ENCODE measurements at regions not wholly inside any gene's neighbourhood (a gene's known extent, or its start where the extent isn't known, plus 50 kb on each side); places are given as distances from the start of the nearest gene placed in this dataset.
A peak's percentile ranks its signal among the peaks of the same experiment; 100 is the strongest.
"Not testable (repeated sequence)": the region's sequence is repeated elsewhere in the genome, so short reads cannot be mapped to it uniquely, and the experiment has no call there.

- in situ Hi-C loops (cut with MboI; ENCODE audit: low sequenced_read_pairs in 4 of 4): no loop called here
Observed at GRCh38 chr10:3926258-3926657, 141.2 kb upstream of the KLF6 start.

GRCh38 chr10:3925184-3925583 lies 140.2 kb upstream of the KLF6 start:
- ATAC-seq: no peak
- TF ChIP-seq POLR2A (IDR thresholded peaks at IDR 0.05) (no peak), CTCF (IDR thresholded peaks at IDR 0.05 in 4 of 5, conservative IDR thresholded peaks at IDR 0.05 in 1 of 5) (no peak)
- Histone ChIP-seq H3K4me1 (no peaks in the 10 kb centered on the region), H3K9me3 (no peaks in the 10 kb centered on the region), H3K36me3 (no peaks in the 10 kb centered on the region), H3K27me3 (no peaks in the 10 kb centered on the region), H3K4me3 (no peak overlapping the region), H3K27ac (no peak overlapping the region)
- intact Hi-C loops (cut with DNase I; ENCODE audit: low total_unique reads) (no loop called here), in situ Hi-C loops (cut with MboI; ENCODE audit: low sequenced_read_pairs in 4 of 4) (no loop called here)
- no peak for DNase-seq

More at GRCh38 chr10:3926258-3926657, 141.2 kb upstream of the KLF6 start:
- intact Hi-C loops (cut with DNase I; ENCODE audit: low total_unique reads): no loop called here
- Histone ChIP-seq H3K27me3 (no peaks in the 10 kb centered on the region), H3K9me3 (no peaks in the 10 kb centered on the region), H3K36me3 (no peaks in the 10 kb centered on the region), H3K4me1 (no peaks in the 10 kb centered on the region), H3K27ac (no peak overlapping the region), H3K4me3 (no peak overlapping the region)
- no peak for TF ChIP-seq CTCF (IDR thresholded peaks at IDR 0.05 in 4 of 5, conservative IDR thresholded peaks at IDR 0.05 in 1 of 5)
- no peak for TF ChIP-seq POLR2A (IDR thresholded peaks at IDR 0.05)
- DNase-seq (no peak), ATAC-seq (no peak)

- H3K27ac ChIP-seq: no peak overlapping the region
- no peak overlapping the region for H3K4me3 ChIP-seq
- H3K9me3 ChIP-seq: no peaks in the 10 kb centered on the region
- no peak for TF ChIP-seq CTCF (IDR thresholded peaks at IDR 0.05 in 4 of 5, conservative IDR thresholded peaks at IDR 0.05 in 1 of 5)
- TF ChIP-seq POLR2A (IDR thresholded peaks at IDR 0.05): no peak
- no peak for DNase-seq
- in situ Hi-C loops (cut with MboI; ENCODE audit: low sequenced_read_pairs in 4 of 4): no loop called here
- H3K4me1 ChIP-seq: peaks cover 0 to 6% of the 10 kb centered on the region in 2 donors
- no peaks in the 10 kb centered on the region for H3K36me3 ChIP-seq
- no peaks in the 10 kb centered on the region for H3K27me3 ChIP-seq
- peak in 1 of 2 donors; percentile 30 for ATAC-seq
- intact Hi-C loops (cut with DNase I; ENCODE audit: low total_unique reads): no loop called here
Observed at GRCh38 chr10:3924344-3924743, 139.3 kb upstream of the KLF6 start.

GRCh38 chr10:3923033-3923432 lies 138.0 kb upstream of the KLF6 start:
- Histone ChIP-seq H3K4me1 (peaks cover 0 to 6% of the 10 kb centered on the region in 2 donors), H3K9me3 (no peaks in the 10 kb centered on the region), H3K36me3 (no peaks in the 10 kb centered on the region), H3K4me3 (no peak overlapping the region), H3K27ac (no peak overlapping the region), H3K27me3 (no peaks in the 10 kb centered on the region)
- ATAC-seq: no peak
- no peak for DNase-seq
- TF ChIP-seq POLR2A (IDR thresholded peaks at IDR 0.05) (no peak), CTCF (IDR thresholded peaks at IDR 0.05 in 4 of 5, conservative IDR thresholded peaks at IDR 0.05 in 1 of 5) (no peak)
- in situ Hi-C loops (cut with MboI; ENCODE audit: low sequenced_read_pairs in 4 of 4) (no loop called here), intact Hi-C loops (cut with DNase I; ENCODE audit: low total_unique reads) (no loop called here)

- Histone ChIP-seq H3K27ac (no peak overlapping the region), H3K4me3 (no peak overlapping the region), H3K27me3 (no peaks in the 10 kb centered on the region), H3K9me3 (no peaks in the 10 kb centered on the region), H3K4me1 (peaks cover 0 to 6% of the 10 kb centered on the region in 2 donors), H3K36me3 (no peaks in the 10 kb centered on the region)
- ATAC-seq (no peak), DNase-seq (no peak)
- in situ Hi-C loops (cut with MboI; ENCODE audit: low sequenced_read_pairs in 4 of 4) (no loop called here), intact Hi-C loops (cut with DNase I; ENCODE audit: low total_unique reads) (no loop called here)
- TF ChIP-seq CTCF (IDR thresholded peaks at IDR 0.05 in 4 of 5, conservative IDR thresholded peaks at IDR 0.05 in 1 of 5) (no peak), POLR2A (IDR thresholded peaks at IDR 0.05) (no peak)
Observed at GRCh38 chr10:3919709-3920308, 134.8 kb upstream of the KLF6 start.

- H3K9me3 ChIP-seq; H3K36me3 ChIP-seq; H3K27ac ChIP-seq; H3K4me3 ChIP-seq; intact Hi-C loops (cut with DNase I; ENCODE audit: low total_unique reads); DNase-seq; ATAC-seq; H3K4me1 ChIP-seq; H3K27me3 ChIP-seq; in situ Hi-C loops (cut with MboI; ENCODE audit: low sequenced_read_pairs in 4 of 4): not testable (repeated sequence)
Observed at GRCh38 chr10:3917392-3917791, 132.4 kb upstream of the KLF6 start.
